Sigmoid colon (tissue), 6 donors: ENCODE measurements at regions not wholly inside any gene's neighbourhood (a gene's known extent, or its start where the extent isn't known, plus 50 kb on each side); places are given as distances from the start of the nearest gene placed in this dataset.

Source experiments
- DNase-seq: peaks from one replicate; pipeline ENCODE4 v3.0.0-alpha.2; 2019
- H3K27ac ChIP-seq, 4 donors: fragments of 200-600 bp; sonication (generic); one replicate each; pipeline ENCODE4 v1.5.1; 2016 to 2019; ENCODE audit warnings: mild to moderate bottlenecking in 1 of 4
- H3K27me3 ChIP-seq, 3 donors: fragments of 200-600 bp; sonication (generic); one replicate each; pipeline ENCODE4 v1.5.1; 2019; ENCODE audit warnings: mild to moderate bottlenecking in 1 of 3
- H3K36me3 ChIP-seq, 4 donors: fragments of 200-600 bp; sonication (generic); one replicate each; pipeline ENCODE4 v1.5.1; 2016 to 2019
- H3K4me1 ChIP-seq, 4 donors: fragments of 200-600 bp; sonication (generic); one replicate each; pipeline ENCODE4 v1.5.1; 2017 to 2019
- H3K4me3 ChIP-seq, 4 donors: fragments of 200-600 bp; sonication (generic); one replicate each; pipeline ENCODE4 v1.5.1; 2017 to 2019; ENCODE audit warnings: mild to moderate bottlenecking in 2 of 4, moderate library complexity in 1 of 4
- H3K9me3 ChIP-seq, 4 donors: fragments of 200-600 bp in 3 of 4; sonication (generic) in 3 of 4; one replicate each; pipeline versions ENCODE4 v1.5.1 to v1.6.1; 2013 to 2019
- CTCF ChIP-seq, 4 experiments: fragments of 450-650 bp in 3 of 4; fragments of 200-600 bp in 1 of 4; IDR thresholded peaks; one replicate each; pipeline ENCODE4 v1.5.1; 2016 to 2019; ENCODE audit warnings: antibody characterized with exemption in 4 of 4, mild to moderate bottlenecking in 3 of 4, moderate library complexity in 2 of 4
- EP300 ChIP-seq, 4 donors: sonication (generic); formaldehyde crosslinking; IDR thresholded peaks; one replicate each; pipeline ENCODE4 v1.6.1; 2017; ENCODE audit warnings: antibody characterized with exemption in 4 of 4
- POLR2A ChIP-seq, 2 donors: fragments of 450-650 bp; IDR thresholded peaks; one replicate each; pipeline ENCODE4 v1.6.1; 2016; ENCODE audit warnings: antibody characterized with exemption in 2 of 2, mild to moderate bottlenecking in 2 of 2, moderate library complexity in 2 of 2
- POLR2AphosphoS5 ChIP-seq, 4 donors: sonication (generic); formaldehyde crosslinking; IDR thresholded peaks; one replicate each; pipeline ENCODE4 v1.6.1; 2017; ENCODE audit warnings: antibody characterized with exemption in 4 of 4
- WGBS, 2 donors: extraction: QIAGEN DNeasy Blood & Tissue Kit; methylation state at CpG; one replicate each; pipeline ENCODE4 v1.1.7; 2013; 5-methylcytosine and 5-hydroxymethylcytosine counted together
- intact Hi-C: fragments of 100-400 bp; cut with DNase I; formaldehyde crosslinking; loops from one replicate; pipeline ENCODE4 v1.15.1; 2023
- donor health status: healthy with polysubstance abuse.
- donor health status: healthy.

GRCh38 chr16:49165025-49165424 is 116.6 kb downstream of the CBLN1 start:
- H3K4me3 ChIP-seq = no peak overlapping the region
- TF ChIP-seq POLR2A (IDR thresholded peaks at IDR 0.05) (no peak), EP300 (IDR thresholded peaks at IDR 0.05) (no peak), CTCF (IDR thresholded peaks at IDR 0.05) (no peak), POLR2AphosphoS5 (IDR thresholded peaks at IDR 0.05) (no peak)
- DNase-seq = no peak
- H3K27ac ChIP-seq = no peak overlapping the region
- intact Hi-C loops = no loop called here
- no peaks in the 10 kb centered on the region for H3K9me3 ChIP-seq
- no peaks in the 10 kb centered on the region for H3K36me3 ChIP-seq
- no peaks in the 10 kb centered on the region for H3K4me1 ChIP-seq
- WGBS, 2 donors = 92 to 94% methylated on average over 1 of the region's 1 CpG
- no peaks in the 10 kb centered on the region for H3K27me3 ChIP-seq

- Histone ChIP-seq H3K9me3 (no peaks in the 10 kb centered on the region), H3K27ac (no peak overlapping the region), H3K36me3 (no peaks in the 10 kb centered on the region), H3K27me3 (no peaks in the 10 kb centered on the region), H3K4me1 (no peaks in the 10 kb centered on the region), H3K4me3 (no peak overlapping the region)
- 77 to 84% methylated on average over 2 of the region's 2 CpGs for WGBS, 2 donors
- TF ChIP-seq EP300 (IDR thresholded peaks at IDR 0.05) (no peak), POLR2A (IDR thresholded peaks at IDR 0.05) (no peak), POLR2AphosphoS5 (IDR thresholded peaks at IDR 0.05) (no peak), CTCF (IDR thresholded peaks at IDR 0.05) (no peak)
- DNase-seq = no peak
- intact Hi-C loops = no loop called here
These were observed 120.4 kb downstream of the CBLN1 start for GRCh38 chr16:49161191-49161590.

GRCh38 chr16:49158029-49158642 is 123.5 kb downstream of the CBLN1 start:
- Histone ChIP-seq H3K36me3 (no peaks in the 10 kb centered on the region), H3K4me1 (no peaks in the 10 kb centered on the region), H3K9me3 (peaks cover 0 to 4% (median 0%) of the 10 kb centered on the region in 4 donors), H3K4me3 (no peak overlapping the region), H3K27ac (no peak overlapping the region), H3K27me3 (no peaks in the 10 kb centered on the region)
- DNase-seq = no peak
- no peak for TF ChIP-seq POLR2A (IDR thresholded peaks at IDR 0.05)
- TF ChIP-seq CTCF (IDR thresholded peaks at IDR 0.05) = no peak
- no peak for TF ChIP-seq POLR2AphosphoS5 (IDR thresholded peaks at IDR 0.05)
- TF ChIP-seq EP300 (IDR thresholded peaks at IDR 0.05) = no peak
- 14 to 22% methylated on average over 2 of the region's 2 CpGs for WGBS, 2 donors
- intact Hi-C loops = no loop called here

- Histone ChIP-seq H3K27me3 (no peaks in the 10 kb centered on the region), H3K9me3 (peaks cover 0 to 4% (median 1%) of the 10 kb centered on the region in 4 donors), H3K4me3 (no peak overlapping the region), H3K4me1 (no peaks in the 10 kb centered on the region), H3K27ac (no peak overlapping the region), H3K36me3 (no peaks in the 10 kb centered on the region)
- no peak for DNase-seq
- TF ChIP-seq POLR2A (IDR thresholded peaks at IDR 0.05) (no peak), CTCF (IDR thresholded peaks at IDR 0.05) (no peak), EP300 (IDR thresholded peaks at IDR 0.05) (no peak), POLR2AphosphoS5 (IDR thresholded peaks at IDR 0.05) (no peak)
- intact Hi-C loops = no loop called here
- 41 to 51% methylated on average over 2 of the region's 2 CpGs for WGBS, 2 donors
These were observed 131.3 kb downstream of the CBLN1 start for GRCh38 chr16:49150341-49150740.

- intact Hi-C loops = no loop called here
- Histone ChIP-seq H3K27ac (no peak overlapping the region), H3K36me3 (no peaks in the 10 kb centered on the region), H3K9me3 (peaks cover 0 to 2% (median 0%) of the 10 kb centered on the region in 4 donors), H3K27me3 (no peaks in the 10 kb centered on the region), H3K4me3 (no peak overlapping the region), H3K4me1 (no peaks in the 10 kb centered on the region)
- DNase-seq = no peak
- WGBS, 2 donors = 58 to 65% methylated on average over 4 of the region's 4 CpGs
- no peak for TF ChIP-seq POLR2AphosphoS5 (IDR thresholded peaks at IDR 0.05)
- TF ChIP-seq CTCF (IDR thresholded peaks at IDR 0.05) = no peak
- no peak for TF ChIP-seq POLR2A (IDR thresholded peaks at IDR 0.05)
- TF ChIP-seq EP300 (IDR thresholded peaks at IDR 0.05) = no peak
These were observed 133.2 kb downstream of the CBLN1 start for GRCh38 chr16:49148410-49148809.
